ENCODE measurements at regions not wholly inside any gene's neighbourhood (a gene's known extent, or its start where the extent isn't known, plus 50 kb on each side); places are given as distances from the start of the nearest gene placed in this dataset.

- DNase-seq (ENCODE audit: low spot score), result no peak
- no peaks in the 10 kb centered on the region for H3K36me3 ChIP-seq
- H3K27me3 ChIP-seq (replicated peaks; ENCODE audit: insufficient read depth), result no peaks in the 10 kb centered on the region
- no peaks in the 10 kb centered on the region for H3K9me3 ChIP-seq
- no peak for TF ChIP-seq POLR2A (IDR thresholded peaks at IDR 0.05)
- no peak for TF ChIP-seq CTCF (IDR thresholded peaks at IDR 0.05)
- TF ChIP-seq POLR2AphosphoS5 (IDR thresholded peaks at IDR 0.05), result no peak
- no peaks in the 10 kb centered on the region for H3K4me1 ChIP-seq (replicated peaks)
- H3K4me3 ChIP-seq, result no peak overlapping the region
- no peak overlapping the region for H3K27ac ChIP-seq
- intact Hi-C loops (cut with DNase I), result no loop called here
- 92% methylated on average over 2 of the region's 2 CpGs for WGBS
These were observed 315.8 kb upstream of the PRICKLE1 start for GRCh38 chr12:42905419-42905705.

GRCh38 chr12:42904683-42905418 lies 315.3 kb upstream of the PRICKLE1 start:
- no peaks in the 10 kb centered on the region for H3K36me3 ChIP-seq
- DNase-seq (ENCODE audit: low spot score), result no peak
- H3K27ac ChIP-seq, result no peak overlapping the region
- H3K9me3 ChIP-seq, result no peaks in the 10 kb centered on the region
- H3K4me1 ChIP-seq (replicated peaks), result no peaks in the 10 kb centered on the region
- TF ChIP-seq POLR2A (IDR thresholded peaks at IDR 0.05) (no peak), POLR2AphosphoS5 (IDR thresholded peaks at IDR 0.05) (no peak), CTCF (IDR thresholded peaks at IDR 0.05) (no peak)
- no peaks in the 10 kb centered on the region for H3K27me3 ChIP-seq (replicated peaks; ENCODE audit: insufficient read depth)
- intact Hi-C loops (cut with DNase I), result no loop called here
- H3K4me3 ChIP-seq, result no peak overlapping the region
- WGBS, result 85% methylated on average over 12 of the region's 12 CpGs

GRCh38 chr12:42903736-42904135 lies 314.2 kb upstream of the PRICKLE1 start:
- intact Hi-C loops (cut with DNase I), result no loop called here
- DNase-seq (ENCODE audit: low spot score), result no peak
- Histone ChIP-seq H3K4me3 (no peak overlapping the region), H3K36me3 (no peaks in the 10 kb centered on the region), H3K9me3 (no peaks in the 10 kb centered on the region), H3K27ac (no peak overlapping the region), H3K4me1 (replicated peaks) (no peaks in the 10 kb centered on the region), H3K27me3 (replicated peaks; ENCODE audit: insufficient read depth) (no peaks in the 10 kb centered on the region)
- WGBS, result 35% methylated on average over 3 of the region's 3 CpGs
- TF ChIP-seq POLR2AphosphoS5 (IDR thresholded peaks at IDR 0.05) (no peak), POLR2A (IDR thresholded peaks at IDR 0.05) (no peak), CTCF (IDR thresholded peaks at IDR 0.05) (no peak)

- Histone ChIP-seq H3K36me3 (no peaks in the 10 kb centered on the region), H3K27me3 (replicated peaks; ENCODE audit: insufficient read depth) (no peaks in the 10 kb centered on the region), H3K4me3 (no peak overlapping the region), H3K9me3 (no peaks in the 10 kb centered on the region), H3K4me1 (replicated peaks) (no peaks in the 10 kb centered on the region), H3K27ac (no peak overlapping the region)
- TF ChIP-seq POLR2A (IDR thresholded peaks at IDR 0.05), result no peak
- TF ChIP-seq POLR2AphosphoS5 (IDR thresholded peaks at IDR 0.05), result no peak
- no peak for TF ChIP-seq CTCF (IDR thresholded peaks at IDR 0.05)
- no peak for DNase-seq (ENCODE audit: low spot score)
- intact Hi-C loops (cut with DNase I), result no loop called here
- WGBS, result 93% methylated on average over 2 of the region's 2 CpGs
These were observed 312.5 kb upstream of the PRICKLE1 start for GRCh38 chr12:42902001-42902400.

- 88% methylated on average over 2 of the region's 2 CpGs for WGBS
- no peaks in the 10 kb centered on the region for H3K36me3 ChIP-seq
- no peaks in the 10 kb centered on the region for H3K9me3 ChIP-seq
- no peak for DNase-seq (ENCODE audit: low spot score)
- no peaks in the 10 kb centered on the region for H3K4me1 ChIP-seq (replicated peaks)
- H3K27me3 ChIP-seq (replicated peaks; ENCODE audit: insufficient read depth), result no peaks in the 10 kb centered on the region
- intact Hi-C loops (cut with DNase I), result no loop called here
- no peak overlapping the region for H3K27ac ChIP-seq
- TF ChIP-seq POLR2AphosphoS5 (IDR thresholded peaks at IDR 0.05), result no peak
- TF ChIP-seq POLR2A (IDR thresholded peaks at IDR 0.05), result no peak
- no peak for TF ChIP-seq CTCF (IDR thresholded peaks at IDR 0.05)
- H3K4me3 ChIP-seq, result no peak overlapping the region
These were observed 304.3 kb upstream of the PRICKLE1 start for GRCh38 chr12:42893803-42894202.

All from prostate gland (tissue), 2 donors.